ENCODE measurements at regions not wholly inside any gene's neighbourhood (a gene's known extent, or its start where the extent isn't known, plus 50 kb on each side); places are given as distances from the start of the nearest gene placed in this dataset.

DNA sequence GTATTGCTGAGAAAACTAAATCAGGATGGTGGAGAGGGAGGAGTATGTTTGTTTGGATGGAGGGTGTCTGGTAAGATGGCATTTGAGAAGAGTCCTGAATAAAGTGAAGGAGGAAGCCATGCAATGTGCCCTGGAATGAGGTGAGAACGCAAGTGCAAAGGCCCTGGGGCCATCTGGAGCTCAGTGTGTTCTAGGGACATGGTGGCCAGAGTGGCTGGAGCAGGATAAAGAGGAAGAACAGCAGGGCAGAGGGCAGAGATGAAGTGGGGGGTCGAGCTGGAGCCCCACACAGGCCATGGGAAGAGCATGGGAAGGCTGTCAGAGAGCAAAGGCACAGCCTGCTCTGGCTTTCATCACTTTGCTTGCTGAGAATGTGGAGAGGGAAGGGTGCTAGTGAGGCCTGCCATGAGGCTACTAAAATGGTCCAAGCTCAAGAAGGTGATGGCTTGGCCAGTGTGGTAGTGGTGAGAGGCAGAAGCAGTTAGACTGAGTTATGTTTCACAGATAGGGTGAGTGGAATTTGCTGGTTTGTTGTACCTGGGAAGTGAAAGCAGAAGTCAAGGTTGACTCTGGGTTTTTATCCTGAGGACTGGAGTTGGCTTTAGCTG is 234.1 kb downstream of the FOXL1 start:
- TF ChIP-seq TAF1 (IDR thresholded peaks at IDR 0.05; ENCODE audit: borderline replicate concordance, low read depth, low read length) (no peak), POLR2AphosphoS5 (IDR thresholded peaks at IDR 0.05; ENCODE audit: low read depth, low read length) (no peak), POLR2A (IDR thresholded peaks at IDR 0.05; ENCODE audit: low read depth, low read length) (no peak)

Measured in GM12892 (cell line).